ENCODE measurements at regions not wholly inside any gene's neighbourhood (a gene's known extent, or its start where the extent isn't known, plus 50 kb on each side); places are given as distances from the start of the nearest gene placed in this dataset.
"Not testable (repeated sequence)": the region's sequence is repeated elsewhere in the genome, so short reads cannot be mapped to it uniquely, and the experiment has no call there.

DNA sequence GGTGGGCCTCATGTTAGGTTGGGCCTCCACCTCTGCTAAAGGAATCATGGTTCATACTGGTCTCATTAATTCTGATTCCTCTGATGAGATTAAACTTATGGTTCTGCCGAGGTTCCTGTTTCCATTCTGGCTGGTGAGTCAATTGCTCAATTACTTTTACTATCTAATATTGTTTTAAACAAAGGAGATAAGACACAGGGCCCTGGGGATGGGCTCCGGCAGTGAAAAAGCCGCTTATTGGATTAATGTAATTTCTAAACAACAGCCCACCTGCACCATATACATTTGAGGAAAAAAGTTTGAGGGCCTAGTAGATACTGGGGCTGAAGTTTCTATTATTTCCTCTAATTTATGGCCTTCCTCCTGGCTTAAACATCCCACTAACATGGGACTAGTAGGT, 610.4 kb upstream of the ACO1 start:
- H3K4me3 Mint-ChIP-seq, POLR2A ChIA-PET: not testable (repeated sequence)

DNA sequence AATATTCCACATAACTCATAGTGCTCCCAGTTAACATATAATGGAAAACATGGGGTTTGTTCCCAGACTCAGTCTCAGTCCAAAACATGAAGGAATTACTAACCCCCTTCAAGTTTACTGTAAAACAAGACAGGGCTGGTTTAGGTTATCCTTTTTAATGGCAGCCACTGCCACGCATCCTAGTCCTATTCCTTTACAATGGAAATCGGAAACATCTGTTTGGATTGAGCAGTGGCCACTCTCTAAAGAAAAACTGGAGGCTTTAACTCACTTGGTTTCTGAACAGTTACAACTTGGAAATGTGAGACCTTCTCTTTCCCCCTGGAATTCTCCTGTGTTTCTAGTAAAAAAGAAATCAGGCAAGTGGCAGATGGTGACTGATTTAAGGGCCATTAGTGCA, 609.9 kb upstream of the ACO1 start:
- Mint-ChIP-seq H3K9me3 (peaks cover 35% of the 10 kb centered on the region), H3K36me3 (ENCODE audit: low read depth) (no peaks in the 10 kb centered on the region), H3K4me1 (no peaks in the 10 kb centered on the region), H3K27ac (no peak overlapping the region), H3K27me3 (no peaks in the 10 kb centered on the region), H3K4me3 (no peak overlapping the region)
- no peak for DNase-seq
- CTCF ChIA-PET = no interaction called here
- POLR2A ChIA-PET = no interaction called here

More for the DNA sequence above, 610.4 kb upstream of the ACO1 start:
- DNase-seq; H3K4me1 Mint-ChIP-seq; H3K27ac Mint-ChIP-seq; CTCF ChIA-PET; H3K36me3 Mint-ChIP-seq (ENCODE audit: low read depth); H3K27me3 Mint-ChIP-seq: not testable (repeated sequence)
- H3K9me3 Mint-ChIP-seq = peaks cover 33% of the 10 kb centered on the region

DNA sequence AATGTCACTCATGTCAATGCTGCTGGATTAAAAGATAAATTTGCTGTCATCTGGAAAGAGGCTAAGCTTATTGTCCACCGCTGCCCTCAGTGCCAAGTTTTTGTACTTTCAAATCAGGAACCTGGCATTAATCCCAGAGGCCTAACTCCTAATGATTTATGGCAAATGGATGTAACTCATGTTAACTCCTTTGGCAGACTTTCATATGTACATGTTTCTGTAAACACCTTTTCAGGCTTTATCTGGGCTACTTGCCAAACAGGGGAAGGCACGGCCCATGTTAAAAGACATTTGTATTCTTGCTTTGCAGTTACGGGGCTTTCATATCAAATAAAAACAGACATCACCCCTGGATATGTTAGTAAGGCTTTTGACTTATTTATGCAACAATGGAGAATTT, 608.0 kb upstream of the ACO1 start:
- no peaks in the 10 kb centered on the region for H3K4me1 Mint-ChIP-seq

DNA sequence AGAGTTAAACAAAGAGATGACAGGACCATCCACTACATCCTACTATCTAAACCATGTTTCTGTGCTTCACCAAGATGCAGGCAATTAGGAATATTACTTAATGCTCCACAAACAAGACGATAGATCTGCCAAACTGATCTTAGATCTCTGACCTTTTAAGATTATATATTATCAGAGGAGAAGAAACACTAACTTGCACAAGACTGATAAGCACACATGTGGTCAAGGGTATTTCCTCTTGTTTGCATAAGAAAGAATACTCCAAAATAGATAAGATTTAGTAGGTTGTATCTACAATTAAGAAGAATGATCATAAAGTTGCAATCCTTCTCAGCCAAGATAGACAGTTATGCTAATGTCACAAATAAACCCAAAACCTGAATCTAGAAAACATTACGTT, 601.0 kb upstream of the ACO1 start:
- DNase-seq = no peak
- no peak overlapping the region for H3K27ac Mint-ChIP-seq
- peaks cover 30% of the 10 kb centered on the region for H3K9me3 Mint-ChIP-seq
- ChIA-PET POLR2A (no interaction called here), CTCF (no interaction called here)
- no peaks in the 10 kb centered on the region for H3K27me3 Mint-ChIP-seq
- no peak overlapping the region for H3K4me3 Mint-ChIP-seq
- no peaks in the 10 kb centered on the region for H3K4me1 Mint-ChIP-seq
- no peaks in the 10 kb centered on the region for H3K36me3 Mint-ChIP-seq (ENCODE audit: low read depth)

More for the DNA sequence above, 608.0 kb upstream of the ACO1 start:
- Mint-ChIP-seq H3K4me3 (no peak overlapping the region), H3K27me3 (no peaks in the 10 kb centered on the region), H3K27ac (no peak overlapping the region), H3K9me3 (peaks cover 42% of the 10 kb centered on the region), H3K36me3 (ENCODE audit: low read depth) (no peaks in the 10 kb centered on the region)
- ChIA-PET POLR2A (no interaction called here), CTCF (no interaction called here)
- no peak for DNase-seq

DNA sequence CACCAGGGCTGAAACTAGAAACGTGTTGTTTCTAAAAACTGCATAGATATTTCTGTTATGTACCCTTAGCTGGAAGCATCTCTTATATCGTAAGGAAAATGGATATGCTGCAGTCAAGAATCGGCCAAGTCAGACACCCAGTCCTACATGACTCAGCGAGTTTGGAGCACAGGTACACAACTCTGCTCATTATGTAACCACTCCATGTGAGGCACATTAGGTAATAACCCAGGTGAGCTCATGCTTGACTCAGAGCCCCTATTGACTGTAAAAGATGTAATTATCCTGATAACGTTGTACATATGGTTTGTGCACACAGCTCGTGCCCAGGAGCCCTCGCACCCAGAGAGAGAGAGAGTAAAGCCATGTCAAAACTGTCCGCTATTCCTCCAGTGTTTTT, 593.7 kb upstream of the ACO1 start:
- Mint-ChIP-seq H3K27me3 (no peaks in the 10 kb centered on the region), H3K4me1 (no peaks in the 10 kb centered on the region), H3K27ac (no peak overlapping the region), H3K4me3 (no peak overlapping the region), H3K9me3 (peaks cover 2% of the 10 kb centered on the region), H3K36me3 (ENCODE audit: low read depth) (no peaks in the 10 kb centered on the region)
- CTCF ChIA-PET = no interaction called here
- DNase-seq = no peak
- POLR2A ChIA-PET = no interaction called here

DNA sequence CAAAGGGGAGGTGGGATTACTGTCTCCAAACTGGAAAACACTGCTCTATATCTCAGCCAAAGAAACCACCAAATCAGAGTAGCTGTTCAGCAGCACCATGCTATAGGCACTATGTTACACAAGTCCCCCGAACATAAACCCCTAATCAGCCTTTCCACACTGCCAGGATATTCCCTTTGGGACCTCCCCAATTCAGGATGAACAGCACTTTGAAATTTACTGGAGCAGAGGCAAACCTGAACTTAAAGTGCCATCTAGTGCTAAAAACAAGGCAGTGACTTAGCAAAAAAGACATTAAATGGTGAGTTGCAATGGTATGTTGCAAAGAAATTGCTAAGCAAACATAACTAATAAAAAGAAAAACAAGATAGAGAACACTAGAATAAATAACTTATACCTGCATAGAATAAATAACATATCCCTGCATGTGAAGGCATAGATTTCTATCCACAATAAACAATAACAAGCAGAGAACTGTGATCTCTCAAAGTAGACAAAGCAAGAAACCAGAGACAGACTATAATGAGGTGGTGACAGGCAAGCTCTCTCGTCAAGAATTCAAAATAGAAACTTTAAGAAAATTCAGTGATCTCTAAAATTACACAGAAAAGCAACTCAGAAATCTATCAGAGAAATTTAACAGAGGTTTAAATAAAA, 584.4 kb upstream of the ACO1 start:
- Mint-ChIP-seq H3K4me1 (no peaks in the 10 kb centered on the region), H3K9me3 (no peaks in the 10 kb centered on the region), H3K27me3 (no peaks in the 10 kb centered on the region), H3K27ac (no peak overlapping the region), H3K36me3 (ENCODE audit: low read depth) (no peaks in the 10 kb centered on the region), H3K4me3 (no peak overlapping the region)
- no peak for DNase-seq
- POLR2A ChIA-PET = no interaction called here
- CTCF ChIA-PET = no interaction called here

DNA sequence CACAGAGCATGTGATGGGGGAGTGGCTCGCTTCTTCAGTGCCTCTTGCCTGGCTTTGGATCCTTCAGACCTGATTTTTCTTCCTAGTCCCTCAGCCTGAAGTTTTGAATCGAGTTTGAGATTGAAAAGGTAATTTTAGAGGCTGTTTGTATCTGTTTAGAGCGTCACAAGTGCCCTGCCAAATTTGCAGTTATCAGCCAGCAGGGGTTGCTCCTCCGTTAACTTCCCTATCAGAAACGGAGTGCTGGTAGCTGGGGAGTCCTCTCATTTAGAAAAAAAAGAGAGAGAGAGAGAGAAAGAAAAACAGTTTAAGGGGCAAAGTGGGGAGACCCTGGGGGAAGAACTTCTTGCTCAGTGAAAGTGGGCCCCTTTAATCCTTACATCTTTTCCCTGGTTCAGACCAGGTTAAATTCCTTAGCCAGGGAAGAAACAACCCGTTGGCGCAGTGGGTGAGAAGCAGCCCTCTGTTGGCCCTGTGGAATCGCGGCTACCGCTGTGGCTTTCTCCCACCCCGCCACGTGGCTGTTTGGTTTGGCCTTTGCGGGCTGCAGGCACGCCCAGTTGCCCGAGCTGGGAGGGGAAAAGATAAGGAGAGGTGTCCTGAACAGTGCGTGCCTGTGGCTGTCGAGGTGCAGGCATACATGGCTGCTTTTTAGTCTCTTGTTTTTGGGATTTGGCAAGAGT, 576.7 kb upstream of the ACO1 start:
- Mint-ChIP-seq H3K27me3 (peaks cover 10% of the 10 kb centered on the region), H3K4me3 (no peak overlapping the region), H3K27ac (no peak overlapping the region), H3K36me3 (ENCODE audit: low read depth) (no peaks in the 10 kb centered on the region), H3K4me1 (no peaks in the 10 kb centered on the region), H3K9me3 (no peaks in the 10 kb centered on the region)
- DNase-seq = no peak
- ChIA-PET POLR2A (no interaction called here), CTCF (no interaction called here)

DNA sequence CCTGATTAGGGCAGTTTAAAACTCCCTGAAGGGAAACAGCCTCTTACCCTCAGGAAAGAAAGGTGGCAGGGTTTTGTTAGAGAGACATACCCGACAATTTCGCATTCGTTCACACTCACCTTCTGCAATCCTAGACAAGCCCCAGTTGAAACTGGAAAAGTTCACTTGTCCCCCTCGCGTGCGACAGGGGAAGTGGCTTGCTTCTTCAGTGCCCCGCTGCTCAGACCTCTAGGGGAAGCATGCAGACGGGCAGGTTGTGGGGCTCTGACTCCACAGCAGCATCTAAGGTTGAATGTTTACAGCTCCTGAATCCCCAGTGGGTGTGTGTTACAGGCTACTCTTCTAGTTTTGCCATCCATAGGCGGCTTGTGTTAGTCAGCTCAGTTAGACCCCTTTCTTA, 575.7 kb upstream of the ACO1 start:
- Mint-ChIP-seq H3K36me3 (ENCODE audit: low read depth) (no peaks in the 10 kb centered on the region), H3K27me3 (peaks cover 10% of the 10 kb centered on the region), H3K4me3 (no peak overlapping the region), H3K27ac (no peak overlapping the region), H3K4me1 (no peaks in the 10 kb centered on the region), H3K9me3 (no peaks in the 10 kb centered on the region)
- ChIA-PET CTCF (no interaction called here), POLR2A (no interaction called here)
- no peak for DNase-seq

DNA sequence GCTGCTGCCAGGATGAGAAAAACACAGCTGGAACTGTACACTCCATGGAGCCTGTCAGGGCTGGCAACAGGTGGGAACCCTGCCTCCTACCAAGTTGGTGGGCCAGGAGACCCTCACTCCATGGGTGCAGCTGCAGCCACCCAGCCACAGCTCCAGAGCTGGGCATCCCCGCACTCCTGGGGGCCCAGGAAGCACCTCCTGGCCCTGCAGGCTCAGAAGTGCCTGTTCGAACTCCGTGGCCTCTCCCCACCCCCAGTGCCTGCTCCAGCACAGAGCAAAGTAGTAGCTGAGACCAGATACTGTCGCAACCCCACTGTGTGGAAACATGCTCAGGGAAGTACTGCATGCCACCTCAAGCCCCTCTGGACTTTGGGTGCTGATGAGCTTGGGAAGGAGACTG, 564.0 kb upstream of the ACO1 start:
- ChIA-PET CTCF (no interaction called here), POLR2A (no interaction called here)
- DNase-seq = no peak
- Mint-ChIP-seq H3K4me1 (no peaks in the 10 kb centered on the region), H3K4me3 (no peak overlapping the region), H3K36me3 (ENCODE audit: low read depth) (no peaks in the 10 kb centered on the region), H3K27me3 (no peaks in the 10 kb centered on the region), H3K27ac (no peak overlapping the region), H3K9me3 (no peaks in the 10 kb centered on the region)

DNA sequence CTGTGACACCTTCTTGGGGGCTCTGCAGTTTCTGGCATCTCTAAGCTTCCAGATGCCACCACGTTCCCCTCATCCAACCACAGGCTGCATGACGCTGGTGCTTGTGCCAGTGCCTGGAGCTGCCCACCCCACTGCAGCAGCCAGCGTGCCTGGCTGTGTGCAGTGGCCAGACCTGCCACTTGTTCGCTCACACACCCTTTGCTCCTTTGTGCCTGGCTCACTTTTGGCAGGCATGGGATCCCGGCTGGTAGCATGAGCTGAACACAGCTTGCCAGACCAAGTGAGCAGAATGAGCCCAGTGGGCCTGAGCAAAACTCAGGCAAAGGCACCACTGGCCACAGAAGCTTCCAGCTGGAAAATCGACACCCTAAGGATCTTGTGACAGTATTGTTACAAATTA, 562.9 kb upstream of the ACO1 start:
- no peaks in the 10 kb centered on the region for H3K9me3 Mint-ChIP-seq
- H3K36me3 Mint-ChIP-seq (ENCODE audit: low read depth) = no peaks in the 10 kb centered on the region
- H3K27ac Mint-ChIP-seq = no peak overlapping the region
- H3K4me1 Mint-ChIP-seq = no peaks in the 10 kb centered on the region
- POLR2A ChIA-PET = no interaction called here
- DNase-seq = no peak
- H3K4me3 Mint-ChIP-seq = no peak overlapping the region
- H3K27me3 Mint-ChIP-seq = no peaks in the 10 kb centered on the region
- CTCF ChIA-PET = no interaction called here

DNA sequence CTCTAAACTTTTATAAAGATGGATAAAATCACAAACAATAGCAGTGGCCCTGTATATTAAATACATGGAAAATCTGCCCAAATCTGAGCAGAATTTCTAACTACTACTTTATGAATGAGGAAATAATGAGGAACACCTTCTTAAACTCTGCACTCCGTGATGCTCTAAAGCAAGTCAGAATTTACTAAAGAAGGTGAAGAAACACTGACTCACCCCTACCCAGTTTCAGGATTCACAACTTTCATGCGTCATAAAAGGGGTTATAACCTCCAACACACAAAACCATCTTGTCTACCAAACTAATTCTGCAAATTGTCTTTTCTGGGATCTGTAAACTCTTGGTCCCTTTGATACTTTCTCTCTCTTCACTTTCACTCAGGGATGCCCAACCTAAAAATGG, 561.1 kb upstream of the ACO1 start:
- DNase-seq = no peak
- H3K27me3 Mint-ChIP-seq = no peaks in the 10 kb centered on the region
- H3K4me3 Mint-ChIP-seq = no peak overlapping the region
- no peaks in the 10 kb centered on the region for H3K36me3 Mint-ChIP-seq (ENCODE audit: low read depth)
- CTCF ChIA-PET = no interaction called here
- no peaks in the 10 kb centered on the region for H3K4me1 Mint-ChIP-seq
- no peaks in the 10 kb centered on the region for H3K9me3 Mint-ChIP-seq
- POLR2A ChIA-PET = no interaction called here
- no peak overlapping the region for H3K27ac Mint-ChIP-seq

DNA sequence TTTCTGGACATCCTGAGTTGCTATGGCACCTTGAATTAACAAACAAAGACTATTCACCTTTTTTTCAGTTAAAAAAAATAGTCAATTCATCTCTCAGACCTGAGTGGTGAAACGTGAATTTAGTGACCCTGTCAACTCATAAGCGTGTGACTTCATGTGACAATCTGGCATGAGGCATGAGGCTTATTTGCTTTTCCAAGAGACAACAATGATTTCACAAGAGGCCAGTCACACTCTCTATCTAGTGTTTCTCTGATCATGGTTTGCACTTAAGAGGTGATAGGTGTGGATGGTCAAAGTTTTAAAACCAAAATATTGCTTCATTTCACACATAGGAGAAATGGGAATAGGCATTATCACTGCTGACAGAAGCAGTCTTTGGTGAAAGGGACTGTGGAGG, 559.6 kb upstream of the ACO1 start:
- H3K36me3 Mint-ChIP-seq (ENCODE audit: low read depth) = no peaks in the 10 kb centered on the region
- CTCF ChIA-PET = no interaction called here

DNA sequence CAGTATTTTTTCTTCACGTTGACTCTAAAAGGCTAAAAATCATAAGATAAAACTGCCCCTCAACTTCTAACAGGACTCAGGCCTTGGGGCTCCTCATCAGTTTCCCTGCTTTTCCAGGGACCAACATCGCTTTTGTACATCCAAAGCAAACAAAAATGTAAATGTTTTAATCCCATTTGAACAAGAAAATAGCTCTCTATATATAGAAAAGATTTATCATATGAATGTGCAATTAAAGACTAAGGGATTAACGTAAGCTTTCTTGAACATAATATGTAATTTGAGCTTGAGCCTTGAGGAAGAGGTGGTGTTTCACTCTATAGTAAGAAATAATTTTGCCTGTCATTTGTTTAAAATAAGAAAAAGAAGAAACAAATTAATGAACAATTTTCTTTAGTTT, 547.2 kb upstream of the ACO1 start:
- no peaks in the 10 kb centered on the region for H3K27me3 Mint-ChIP-seq
- no peaks in the 10 kb centered on the region for H3K9me3 Mint-ChIP-seq
- DNase-seq = no peak
- H3K4me1 Mint-ChIP-seq = no peaks in the 10 kb centered on the region
- H3K27ac Mint-ChIP-seq = no peak overlapping the region
- no peak overlapping the region for H3K4me3 Mint-ChIP-seq
- POLR2A ChIA-PET = no interaction called here
- H3K36me3 Mint-ChIP-seq (ENCODE audit: low read depth) = no peaks in the 10 kb centered on the region
- CTCF ChIA-PET = no interaction called here

More for the DNA sequence above, 559.6 kb upstream of the ACO1 start:
- Mint-ChIP-seq H3K27me3 (no peaks in the 10 kb centered on the region), H3K4me3 (no peak overlapping the region), H3K27ac (no peak overlapping the region), H3K4me1 (no peaks in the 10 kb centered on the region), H3K9me3 (no peaks in the 10 kb centered on the region)
- DNase-seq = no peak
- POLR2A ChIA-PET = no interaction called here

DNA sequence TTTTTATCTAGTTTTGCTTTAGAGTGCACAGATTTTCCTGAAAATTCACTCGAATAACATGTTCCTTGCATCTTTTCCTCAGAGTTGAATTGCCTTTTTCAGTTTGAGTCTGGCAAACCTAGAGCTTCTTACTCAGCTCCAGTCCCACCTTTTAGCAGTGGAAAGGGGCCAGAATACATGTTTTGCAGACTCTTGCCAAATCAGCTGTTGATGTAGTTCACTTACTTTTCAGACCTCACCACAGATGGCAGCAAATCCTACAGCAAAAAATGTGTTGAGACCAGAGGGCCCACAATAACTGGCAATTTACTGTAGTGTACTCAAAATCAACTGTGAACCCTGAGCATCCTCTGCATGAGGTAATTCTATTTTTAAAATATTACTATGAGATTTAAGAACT, 545.2 kb upstream of the ACO1 start:
- Mint-ChIP-seq H3K27ac (no peak overlapping the region), H3K27me3 (no peaks in the 10 kb centered on the region), H3K4me1 (no peaks in the 10 kb centered on the region), H3K9me3 (no peaks in the 10 kb centered on the region), H3K4me3 (no peak overlapping the region), H3K36me3 (ENCODE audit: low read depth) (no peaks in the 10 kb centered on the region)
- DNase-seq = no peak
- ChIA-PET POLR2A (no interaction called here), CTCF (no interaction called here)

Measured in activated CD4-positive, alpha-beta memory T cell treated with anti-CD3 and anti-CD28 coated beads, Interleukin-2, amount 10 ng/mL, durations not matched to agents 7 days and 5 days (primary cell).